HCT116 (cell line): ENCODE measurements at regions not wholly inside any gene's neighbourhood (a gene's known extent, or its start where the extent isn't known, plus 50 kb on each side); places are given as distances from the start of the nearest gene placed in this dataset.

ENCODE experiments used
- ATAC-seq: fragments of 200-7000 bp; cut with Tn5 transposase; 2 replicates; pipeline ENCODE4 v1.9.1; 2020; ENCODE audit warnings: mild to moderate bottlenecking, moderate library complexity
- BruUV-seq: library from RNA; stranded (reverse); fragments of 400-500 nt; replicated peaks from 2 replicates; lab custom pipeline; 2021; lab: Mats Ljungman, UMichigan
- CTCF ChIA-PET: fragments of 300-600 bp; sonication (Branson Sonifier 250); formaldehyde crosslinking; loops from one replicate; lab custom pipeline; 2021; ENCODE audit warnings: antibody characterized with exemption; lab: Charles Lee
- POLR2A ChIA-PET: fragments of 300-600, 350-600 bp; sonication (Branson Sonifier 250); formaldehyde crosslinking; loops from one replicate; lab custom pipeline; 2021; ENCODE audit warnings: antibody characterized with exemption; lab: Charles Lee
- RAD21 ChIA-PET, 2 experiments: fragments of 300-600 bp; sonication (Branson Sonifier 250); formaldehyde crosslinking; loops; one replicate each; lab custom pipeline; 2023; ENCODE audit warnings: low total read pairs in 2 of 2; ENCODE audit not compliant: uncharacterized antibody in 2 of 2, unreplicated experiment in 2 of 2, low non-redundant PET in 1 of 2; lab: Charles Lee
- DNase-seq: peaks from one replicate; pipeline ENCODE4 v3.0.0-alpha.2; 2010; ENCODE audit warnings: low read depth, low spot score
- H2AFZ ChIP-seq: fragments of 200-600 bp; shearing (Covaris generic), sonication (generic); 2 replicates; pipeline ENCODE4 v1.6.1; 2017; ENCODE audit warnings: low read depth, mixed run types, mixed read lengths, antibody characterized with exemption, low read length; ENCODE audit not compliant: poor library complexity, severe bottlenecking
- H3K27ac ChIP-seq: 2 replicates; pipeline ENCODE4 v1.5.1; 2012; ENCODE audit warnings: low read depth, low read length
- H3K27me3 ChIP-seq: fragments of 200-600 bp; sonication (generic); 2 replicates; pipeline ENCODE4 v1.6.1; 2016; ENCODE audit warnings: mixed run types, low read length, mixed read lengths; ENCODE audit not compliant: insufficient read depth
- H3K36me3 ChIP-seq, 2 experiments: fragments of 200-500 bp in 1 of 2; fragments of 200-600 bp in 1 of 2; sonication (Bioruptor generic) in 1 of 2; sonication (generic) in 1 of 2; 2 replicates each; pipeline versions ENCODE4 v1.5.1 to v1.6.1; 2014 to 2016; ENCODE audit warnings: low read length in 2 of 2, inconsistent platforms in 1 of 2, mixed read lengths in 1 of 2, mixed run types in 1 of 2; ENCODE audit not compliant: insufficient read depth in 2 of 2, control insufficient read depth in 1 of 2
- H3K4me1 ChIP-seq, 2 experiments: fragments of 200-600 bp in 1 of 2; sonication (generic) in 1 of 2; 2 replicates each; pipeline versions ENCODE4 v1.5.1 to v1.6.1; 2012 to 2017; ENCODE audit warnings: low read length in 2 of 2, inconsistent platforms in 1 of 2, mild to moderate bottlenecking in 1 of 2, mixed read lengths in 1 of 2, mixed run types in 1 of 2, moderate library complexity in 1 of 2; ENCODE audit not compliant: insufficient read depth in 2 of 2, control insufficient read depth in 1 of 2
- H3K4me2 ChIP-seq: fragments of 200-600 bp; sonication (generic); 2 replicates; pipeline ENCODE4 v1.6.1; 2017; ENCODE audit warnings: mixed run types, low read length, mixed read lengths
- H3K4me3 ChIP-seq, 2 experiments: fragments of 200-600 bp in 1 of 2; sonication (generic) in 1 of 2; replicated peaks in 1 of 2; 2 replicates each; pipeline ENCODE4 v1.5.1; 2011 to 2016; ENCODE audit warnings: low read length in 2 of 2, control low read depth in 1 of 2, low read depth in 1 of 2, mild to moderate bottlenecking in 1 of 2, mixed read lengths in 1 of 2, mixed run types in 1 of 2
- H3K79me2 ChIP-seq: fragments of 200-600 bp; sonication (generic); 2 replicates; pipeline ENCODE4 v1.6.1; 2017; ENCODE audit warnings: mild to moderate bottlenecking, mixed run types, low read length, moderate library complexity, mixed read lengths; ENCODE audit not compliant: insufficient read depth
- H3K9ac ChIP-seq: fragments of 200-600 bp; sonication (generic); 2 replicates; pipeline ENCODE4 v1.6.1; 2016; ENCODE audit warnings: low read length, mixed read lengths
- H3K9me2 ChIP-seq: fragments of 200-600 bp; sonication (generic), shearing (Covaris generic); 2 replicates; pipeline ENCODE4 v1.6.1; 2017; ENCODE audit warnings: mixed run types, mild to moderate bottlenecking, moderate library complexity; ENCODE audit not compliant: insufficient read depth
- H3K9me3 ChIP-seq, 2 experiments: fragments of 200-500 bp in 1 of 2; fragments of 200-600 bp in 1 of 2; sonication (Bioruptor generic) in 1 of 2; sonication (generic) in 1 of 2; 2 replicates each; pipeline ENCODE4 v1.6.1; 2014 to 2017; ENCODE audit warnings: low read length in 2 of 2, mixed read lengths in 2 of 2, inconsistent platforms in 1 of 2, low read depth in 1 of 2, mild to moderate bottlenecking in 1 of 2, mixed run types in 1 of 2, moderate library complexity in 1 of 2; ENCODE audit not compliant: control insufficient read depth in 1 of 2, insufficient read depth in 1 of 2
- H4K20me1 ChIP-seq: fragments of 200-600 bp; sonication (generic), shearing (Covaris generic); 2 replicates; pipeline ENCODE4 v1.6.1; 2017; ENCODE audit warnings: mixed run types, mild to moderate bottlenecking, moderate library complexity; ENCODE audit not compliant: insufficient read depth
- CBX3 ChIP-seq: IDR thresholded peaks from 2 replicates; pipeline ENCODE4 v1.6.1; 2012; ENCODE audit warnings: low read depth
- CEBPB ChIP-seq: IDR thresholded peaks from 2 replicates; pipeline ENCODE4 v1.6.1; 2012; ENCODE audit warnings: low read depth
- CTCF ChIP-seq, 3 experiments: fragments of 200-600 bp in 1 of 3; sonication (generic) in 1 of 3; IDR thresholded peaks in 2 of 3; conservative IDR thresholded peaks in 1 of 3; 2 replicates each; pipeline ENCODE4 v1.5.1; 2012 to 2017; ENCODE audit warnings: low read depth in 2 of 3, low read length in 2 of 3, antibody characterized with exemption in 1 of 3, borderline replicate concordance in 1 of 3, control low read depth in 1 of 3, mild to moderate bottlenecking in 1 of 3, mixed read lengths in 1 of 3, mixed run types in 1 of 3, moderate library complexity in 1 of 3; ENCODE audit not compliant: insufficient read depth in 1 of 3
- EGR1 ChIP-seq: IDR thresholded peaks from 2 replicates; pipeline ENCODE4 v1.6.1; 2012; ENCODE audit warnings: low read depth
- ELF1 ChIP-seq: IDR thresholded peaks from 2 replicates; pipeline ENCODE4 v1.6.1; 2012; ENCODE audit warnings: low read depth, borderline replicate concordance
- EZH2 ChIP-seq: fragments of 200-600 bp; sonication (generic); IDR thresholded peaks from 2 replicates; pipeline ENCODE4 v1.6.1; 2017; ENCODE audit warnings: antibody characterized with exemption, mixed run types
- EZH2phosphoT487 ChIP-seq: fragments of 200-600 bp; IDR thresholded peaks from 2 replicates; pipeline ENCODE4 v1.6.1; 2018; ENCODE audit warnings: antibody characterized with exemption, borderline replicate concordance
- FOSL1 ChIP-seq: IDR thresholded peaks from 2 replicates; pipeline ENCODE4 v1.6.1; 2012; ENCODE audit warnings: low read depth
- JUND ChIP-seq: IDR thresholded peaks from 2 replicates; pipeline ENCODE4 v1.6.1; 2012
- MAX ChIP-seq: IDR thresholded peaks from 2 replicates; pipeline ENCODE4 v1.6.1; 2012
- POLR2AphosphoS5 ChIP-seq: IDR thresholded peaks from 2 replicates; pipeline ENCODE4 v1.6.1; 2011; ENCODE audit warnings: mild to moderate bottlenecking, low read depth, low read length, moderate library complexity
- RAD21 ChIP-seq: IDR thresholded peaks from 2 replicates; pipeline ENCODE4 v1.6.1; 2012; ENCODE audit warnings: low read depth, mild to moderate bottlenecking
- REST ChIP-seq: IDR thresholded peaks from 2 replicates; pipeline ENCODE4 v1.6.1; 2012; ENCODE audit warnings: low read depth
- SIN3A ChIP-seq: IDR thresholded peaks from 2 replicates; pipeline ENCODE4 v1.6.1; 2012; ENCODE audit warnings: low read depth
- SP1 ChIP-seq: IDR thresholded peaks from 2 replicates; pipeline ENCODE4 v1.6.1; 2012; ENCODE audit warnings: low read depth
- SRF ChIP-seq: IDR thresholded peaks from 2 replicates; pipeline ENCODE4 v1.6.1; 2012; ENCODE audit warnings: low read depth
- YY1 ChIP-seq: IDR thresholded peaks from 2 replicates; pipeline ENCODE4 v1.6.1; 2011; ENCODE audit warnings: low read length, low read depth, moderate library complexity, mild to moderate bottlenecking; ENCODE audit not compliant: insufficient replicate concordance; ENCODE audit errors: extremely low read depth
- ZBTB33 ChIP-seq: IDR thresholded peaks from 2 replicates; pipeline ENCODE4 v1.6.1; 2011; ENCODE audit warnings: mild to moderate bottlenecking, low read length, moderate library complexity; ENCODE audit not compliant: insufficient replicate concordance; ENCODE audit errors: extremely low read depth
- ZFX ChIP-seq: fragments of 450-650 bp; IDR thresholded peaks from 2 replicates; pipeline ENCODE4 v1.6.1; 2017
- ZNF274 ChIP-seq: fragments of 200-500 bp; sonication (Bioruptor generic); IDR thresholded peaks from 2 replicates; pipeline ENCODE4 v1.6.1; 2014; ENCODE audit warnings: mild to moderate bottlenecking, low read depth, low read length, inconsistent platforms
- intact Hi-C: fragments of 100-400 bp; cut with micrococcal nuclease; formaldehyde crosslinking; loops from 2 replicates; pipeline ENCODE4 v1.10.0; 2022

DNA sequence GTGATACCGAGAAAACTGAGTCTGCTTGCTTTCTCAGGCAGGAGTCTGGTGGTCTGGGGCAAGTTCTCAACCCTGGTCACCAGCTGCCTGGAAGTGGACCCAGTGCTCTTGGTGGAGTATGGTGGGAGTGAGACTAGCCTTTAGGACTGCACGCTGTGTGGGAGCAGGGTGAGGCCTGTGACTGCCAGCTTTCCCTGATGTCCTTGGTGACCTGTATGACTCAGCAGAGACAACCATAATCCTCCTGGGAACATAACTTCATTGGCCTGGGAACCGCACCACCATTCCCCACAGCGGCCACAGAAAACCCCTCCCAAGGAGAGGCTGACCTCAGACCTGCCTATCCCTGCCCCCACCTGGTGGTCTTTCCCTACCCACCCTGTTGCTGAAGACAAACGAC, 139.5 kb upstream of the CHRM2 start:
- Histone ChIP-seq H2AFZ (no peak overlapping the region), H3K4me2 (no peak overlapping the region), H3K27ac (no peak overlapping the region), H3K36me3 (no peaks in the 10 kb centered on the region), H3K79me2 (no peaks in the 10 kb centered on the region), H3K27me3 (no peaks in the 10 kb centered on the region), H3K4me3 (no peak overlapping the region), H3K9me3 (peaks cover 4 to 7% of the 10 kb centered on the region in 2 experiments; a peak in 2 of 4 replicates), H3K4me1 (no peaks in the 10 kb centered on the region), H4K20me1 (no peaks in the 10 kb centered on the region), H3K9ac (no peak overlapping the region), H3K9me2 (no peaks in the 10 kb centered on the region)
- intact Hi-C loops = no loop called here
- no peak for ATAC-seq
- CTCF ChIA-PET = no interaction called here
- BruUV-seq = no TSS peak
- no peak for TF ChIP-seq SP1
- TF ChIP-seq CTCF (IDR thresholded peaks at IDR 0.05 in 2 of 3, conservative IDR thresholded peaks at IDR 0.05 in 1 of 3; ENCODE audit: borderline replicate concordance in 1 of 3, insufficient read depth in 1 of 3, low read depth in 2 of 3, low read length in 2 of 3) = no peak
- no peak for TF ChIP-seq SRF
- no peak for TF ChIP-seq JUND
- no peak for TF ChIP-seq SIN3A
- no peak for TF ChIP-seq ZNF274
- TF ChIP-seq POLR2AphosphoS5 = no peak
- no peak for TF ChIP-seq CEBPB
- TF ChIP-seq YY1 = no peak
- no peak for TF ChIP-seq REST
- no peak for TF ChIP-seq MAX
- no peak for TF ChIP-seq EZH2phosphoT487
- TF ChIP-seq RAD21 = no peak
- TF ChIP-seq ZFX = no peak
- TF ChIP-seq CBX3 = no peak
- TF ChIP-seq FOSL1 = no peak
- no peak for TF ChIP-seq EGR1
- no peak for TF ChIP-seq EZH2
- TF ChIP-seq ZBTB33 = no peak
- TF ChIP-seq ELF1 = no peak
- POLR2A ChIA-PET = no interaction called here
- RAD21 ChIA-PET = no interaction called here
- DNase-seq = no peak
